SU-DHL-6 (cell line): ENCODE measurements at regions not wholly inside any gene's neighbourhood (a gene's known extent, or its start where the extent isn't known, plus 50 kb on each side); places are given as distances from the start of the nearest gene placed in this dataset.

ENCODE experiments used
- H2AFZ ChIP-seq: fragments of 200-600 bp; sonication (generic); 2 replicates; pipeline ENCODE4 v1.6.1; 2014; ENCODE audit warnings: low read depth, mild to moderate bottlenecking, moderate library complexity, mixed read lengths, antibody characterized with exemption, low read length; ENCODE audit not compliant: severe bottlenecking
- H3F3A ChIP-seq: fragments of 200-600 bp; shearing (Covaris generic); 2 replicates; pipeline ENCODE4 v1.6.0; 2016; ENCODE audit warnings: antibody characterized with exemption, mild to moderate bottlenecking; ENCODE audit not compliant: insufficient read depth
- H3K27ac ChIP-seq: fragments of 200-600 bp; sonication (generic); 2 replicates; pipeline ENCODE4 v1.5.1; 2016; ENCODE audit warnings: low read depth, mild to moderate bottlenecking, low read length, moderate library complexity, mixed read lengths
- H3K27me3 ChIP-seq: fragments of 200-600 bp; sonication (generic), shearing (Covaris generic); 2 replicates; pipeline ENCODE4 v1.6.0; 2014; ENCODE audit warnings: mild to moderate bottlenecking, low read length
- H3K36me3 ChIP-seq: fragments of 200-600 bp; sonication (generic); 2 replicates; pipeline ENCODE4 v1.6.1; 2014; ENCODE audit warnings: mild to moderate bottlenecking, low read length, mixed read lengths
- H3K4me2 ChIP-seq: fragments of 300-600, 200-600 bp; shearing (Covaris generic), sonication (generic); 2 replicates; pipeline ENCODE4 v1.6.0; 2014; ENCODE audit warnings: low read length, low read depth, mild to moderate bottlenecking; ENCODE audit not compliant: poor library complexity, severe bottlenecking
- H3K4me3 ChIP-seq: fragments of 200-600 bp; sonication (generic); 2 replicates; pipeline ENCODE4 v1.5.1; 2014; ENCODE audit warnings: antibody characterized with exemption, low read length, mild to moderate bottlenecking, mixed read lengths; ENCODE audit not compliant: insufficient read depth, poor library complexity, severe bottlenecking
- H3K79me2 ChIP-seq: fragments of 200-600 bp; sonication (generic); 2 replicates; pipeline ENCODE4 v1.6.1; 2014; ENCODE audit warnings: mild to moderate bottlenecking, low read length, moderate library complexity; ENCODE audit not compliant: insufficient read depth
- H3K9ac ChIP-seq: fragments of 200-600 bp; sonication (generic); 2 replicates; pipeline ENCODE4 v1.7.0; 2014; ENCODE audit warnings: mild to moderate bottlenecking, low read length
- H3K9me2 ChIP-seq: fragments of 200-600 bp; sonication (generic); replicated peaks from 2 replicates; pipeline ENCODE4 v1.6.1; 2014; ENCODE audit warnings: low read length; ENCODE audit not compliant: insufficient read depth
- H3K9me3 ChIP-seq: fragments of 200-600 bp; sonication (generic); 2 replicates; pipeline ENCODE4 v1.6.1; 2014; ENCODE audit warnings: low read length, mixed read lengths; ENCODE audit not compliant: insufficient read depth
- H4K20me1 ChIP-seq: fragments of 200-600 bp; sonication (generic); 2 replicates; pipeline ENCODE4 v1.6.1; 2014; ENCODE audit warnings: low read depth, mild to moderate bottlenecking, antibody characterized with exemption, low read length, moderate library complexity, mixed read lengths
- EZH2phosphoT487 ChIP-seq: fragments of 200-600 bp; sonication (generic), shearing (Covaris generic); conservative IDR thresholded peaks from 2 replicates; pipeline ENCODE4 v1.6.1; 2018; ENCODE audit warnings: mild to moderate bottlenecking, antibody characterized with exemption, low read length, moderate library complexity, mixed read lengths
- TF ChIP-seq, protein P1 (sequence below): fragments of 200-600 bp; sonication (generic); IDR thresholded peaks from one replicate; pipeline ENCODE4 v1.5.1; 2017; ENCODE audit warnings: antibody characterized with exemption, mild to moderate bottlenecking, low read length, moderate library complexity; ENCODE audit not compliant: insufficient read depth, poor library complexity, severe bottlenecking

DNA sequence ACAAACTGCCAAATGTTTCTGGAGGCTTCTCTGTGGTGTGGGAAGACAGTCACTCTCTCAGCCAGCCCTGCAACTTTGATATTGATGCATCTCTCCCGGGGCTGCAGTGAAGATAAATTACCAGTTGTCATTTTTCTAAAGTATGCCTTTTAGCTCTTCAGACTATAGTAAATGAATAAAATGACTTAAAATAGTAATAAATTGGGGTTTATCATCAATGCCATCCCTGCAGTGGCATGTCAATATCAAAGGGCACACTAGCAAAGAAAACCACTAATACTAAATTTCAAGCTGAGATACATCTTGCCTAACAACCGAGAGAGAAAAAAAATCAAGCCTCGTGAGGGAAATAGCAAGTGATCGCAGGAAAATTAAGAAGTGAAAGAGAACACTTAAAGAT is 749.5 kb upstream of the SLC39A10 start:
- H3K27me3 ChIP-seq: no peaks in the 10 kb centered on the region
- TF ChIP-seq, protein P1, sequence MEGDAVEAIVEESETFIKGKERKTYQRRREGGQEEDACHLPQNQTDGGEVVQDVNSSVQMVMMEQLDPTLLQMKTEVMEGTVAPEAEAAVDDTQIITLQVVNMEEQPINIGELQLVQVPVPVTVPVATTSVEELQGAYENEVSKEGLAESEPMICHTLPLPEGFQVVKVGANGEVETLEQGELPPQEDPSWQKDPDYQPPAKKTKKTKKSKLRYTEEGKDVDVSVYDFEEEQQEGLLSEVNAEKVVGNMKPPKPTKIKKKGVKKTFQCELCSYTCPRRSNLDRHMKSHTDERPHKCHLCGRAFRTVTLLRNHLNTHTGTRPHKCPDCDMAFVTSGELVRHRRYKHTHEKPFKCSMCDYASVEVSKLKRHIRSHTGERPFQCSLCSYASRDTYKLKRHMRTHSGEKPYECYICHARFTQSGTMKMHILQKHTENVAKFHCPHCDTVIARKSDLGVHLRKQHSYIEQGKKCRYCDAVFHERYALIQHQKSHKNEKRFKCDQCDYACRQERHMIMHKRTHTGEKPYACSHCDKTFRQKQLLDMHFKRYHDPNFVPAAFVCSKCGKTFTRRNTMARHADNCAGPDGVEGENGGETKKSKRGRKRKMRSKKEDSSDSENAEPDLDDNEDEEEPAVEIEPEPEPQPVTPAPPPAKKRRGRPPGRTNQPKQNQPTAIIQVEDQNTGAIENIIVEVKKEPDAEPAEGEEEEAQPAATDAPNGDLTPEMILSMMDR: no peak
- no peak for TF ChIP-seq EZH2phosphoT487
- H3K9ac ChIP-seq: no peak overlapping the region
- no peaks in the 10 kb centered on the region for H3K79me2 ChIP-seq
- H3F3A ChIP-seq: no peaks in the 10 kb centered on the region
- no peaks in the 10 kb centered on the region for H3K36me3 ChIP-seq
- H3K27ac ChIP-seq: no peak overlapping the region
- no peaks in the 10 kb centered on the region for H3K9me2 ChIP-seq
- H3K9me3 ChIP-seq: no peaks in the 10 kb centered on the region
- H3K4me2 ChIP-seq: no peak overlapping the region
- H4K20me1 ChIP-seq: no peaks in the 10 kb centered on the region
- H3K4me3 ChIP-seq: no peak overlapping the region
- H2AFZ ChIP-seq: no peak overlapping the region

- TF ChIP-seq, protein P1: no peak
These were observed 760.2 kb upstream of the SLC39A10 start for GRCh38 chr2:194896871-194897270.

DNA sequence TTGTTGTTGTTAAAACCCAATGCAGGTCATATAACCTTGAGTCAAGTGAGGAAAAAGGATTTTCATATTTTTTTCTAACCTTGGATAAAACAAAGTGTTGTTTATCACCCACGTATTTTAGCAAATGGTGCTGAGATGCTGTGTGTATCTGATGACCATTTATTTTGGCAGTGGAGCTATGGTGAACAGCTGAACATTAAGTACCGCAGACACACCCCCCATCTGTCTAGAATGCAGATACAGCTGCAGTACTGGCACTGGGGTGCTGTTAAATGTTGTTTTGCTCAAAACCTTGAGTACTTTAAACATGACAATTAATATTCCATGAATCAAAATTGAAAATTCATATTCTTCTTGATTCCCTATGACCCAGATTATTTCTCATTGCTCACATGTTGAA is 773.3 kb upstream of the SLC39A10 start:
- H3K4me3 ChIP-seq: no peak overlapping the region

More at GRCh38 chr2:194896871-194897270, 760.2 kb upstream of the SLC39A10 start:
- no peaks in the 10 kb centered on the region for H3K9me3 ChIP-seq
- no peaks in the 10 kb centered on the region for H3K27me3 ChIP-seq
- H2AFZ ChIP-seq: no peak overlapping the region
- no peaks in the 10 kb centered on the region for H3F3A ChIP-seq
- H3K9ac ChIP-seq: no peak overlapping the region
- H4K20me1 ChIP-seq: no peaks in the 10 kb centered on the region
- no peaks in the 10 kb centered on the region for H3K36me3 ChIP-seq
- no peak overlapping the region for H3K4me3 ChIP-seq
- no peak overlapping the region for H3K27ac ChIP-seq
- no peak overlapping the region for H3K4me2 ChIP-seq
- H3K79me2 ChIP-seq: no peaks in the 10 kb centered on the region
- no peaks in the 10 kb centered on the region; the same call in 1 of the 2 replicates for H3K9me2 ChIP-seq

More for the DNA sequence above, 773.3 kb upstream of the SLC39A10 start:
- no peaks in the 10 kb centered on the region for H3K27me3 ChIP-seq
- no peak overlapping the region for H3K27ac ChIP-seq
- TF ChIP-seq EZH2phosphoT487: no peak
- TF ChIP-seq, protein P1: no peak
- H3K9me2 ChIP-seq: no peaks in the 10 kb centered on the region
- no peak overlapping the region for H2AFZ ChIP-seq
- H3K79me2 ChIP-seq: no peaks in the 10 kb centered on the region
- no peaks in the 10 kb centered on the region for H3F3A ChIP-seq
- H3K9ac ChIP-seq: no peak overlapping the region
- H3K36me3 ChIP-seq: no peaks in the 10 kb centered on the region
- no peaks in the 10 kb centered on the region for H4K20me1 ChIP-seq
- H3K4me2 ChIP-seq: no peak overlapping the region
- no peaks in the 10 kb centered on the region for H3K9me3 ChIP-seq
